OCI-LY3 (cell line): ENCODE measurements at regions not wholly inside any gene's neighbourhood (a gene's known extent, or its start where the extent isn't known, plus 50 kb on each side); places are given as distances from the start of the nearest gene placed in this dataset.

ENCODE experiments used
- H2AFZ ChIP-seq: fragments of 200-600, 300-600 bp; shearing (Covaris generic); 2 replicates; pipeline ENCODE4 v1.6.0; 2014; ENCODE audit warnings: antibody characterized with exemption, low read depth, low read length
- H3K27ac ChIP-seq: fragments of 200-600, 300-600 bp; sonication (generic); 2 replicates; pipeline ENCODE4 v1.5.1; 2014; ENCODE audit warnings: mild to moderate bottlenecking, low read length, moderate library complexity, mixed read lengths
- H3K27me3 ChIP-seq: fragments of 200-600, 300-600 bp; sonication (generic); 2 replicates; pipeline ENCODE4 v1.6.1; 2014; ENCODE audit warnings: low read depth, low read length, mixed read lengths
- H3K36me3 ChIP-seq: fragments of 200-600, 300-600 bp; sonication (generic); replicated peaks from 2 replicates; pipeline ENCODE3; 2014; ENCODE audit warnings: low read depth, low read length, mixed read lengths
- H3K4me1 ChIP-seq: fragments of 300-600, 200-600 bp; sonication (generic); 2 replicates; pipeline ENCODE4 v1.6.1; 2014; ENCODE audit warnings: low read length, mixed read lengths
- H3K4me2 ChIP-seq: fragments of 200-600, 300-600 bp; sonication (generic); 2 replicates; pipeline ENCODE4 v1.6.1; 2014; ENCODE audit warnings: low read length, mixed read lengths
- H3K4me3 ChIP-seq: fragments of 300-600, 200-600 bp; sonication (generic); 2 replicates; pipeline ENCODE4 v1.5.1; 2014; ENCODE audit warnings: antibody characterized with exemption, mild to moderate bottlenecking, low read length, moderate library complexity
- H3K79me2 ChIP-seq: fragments of 300-600, 200-600 bp; shearing (Covaris generic); 2 replicates; pipeline ENCODE4 v1.6.1; 2014; ENCODE audit warnings: mild to moderate bottlenecking, low read length, mixed read lengths
- H3K9ac ChIP-seq: fragments of 300-600, 200-600 bp; shearing (Covaris generic); 2 replicates; pipeline ENCODE4 v1.6.0; 2014; ENCODE audit warnings: mild to moderate bottlenecking, low read length, moderate library complexity
- H3K9me3 ChIP-seq: fragments of 200-600, 300-600 bp; shearing (Covaris generic); 2 replicates; pipeline ENCODE4 v1.6.1; 2014; ENCODE audit warnings: low read length, mixed read lengths; ENCODE audit not compliant: insufficient read depth
- H4K20me1 ChIP-seq: fragments of 200-600, 300-600 bp; sonication (generic); 2 replicates; pipeline ENCODE4 v1.6.1; 2016; ENCODE audit warnings: low read length, mixed read lengths; ENCODE audit not compliant: insufficient read depth
- CTCF ChIP-seq: fragments of 200-600, 300-600 bp; sonication (generic); IDR thresholded peaks from 2 replicates; pipeline ENCODE4 v1.5.1; 2014; ENCODE audit warnings: antibody characterized with exemption, low read length, low read depth
- EZH2phosphoT487 ChIP-seq: fragments of 200-600 bp; shearing (Covaris generic); IDR thresholded peaks from 2 replicates; pipeline ENCODE4 v1.6.1; 2018; ENCODE audit warnings: antibody characterized with exemption, mixed run types, low read depth

GRCh38 chr9:73596321-73596720 lies 444.7 kb downstream of the ANXA1 start:
- Histone ChIP-seq H3K9ac (no peak overlapping the region), H3K4me3 (no peak overlapping the region), H4K20me1 (no peaks in the 10 kb centered on the region), H3K79me2 (no peaks in the 10 kb centered on the region), H2AFZ (no peak overlapping the region), H3K9me3 (no peaks in the 10 kb centered on the region), H3K36me3 (no peaks in the 10 kb centered on the region), H3K4me2 (no peak overlapping the region), H3K27me3 (no peaks in the 10 kb centered on the region), H3K4me1 (peaks cover 8% of the 10 kb centered on the region), H3K27ac (no peak overlapping the region)
- TF ChIP-seq CTCF (no peak), EZH2phosphoT487 (no peak)

GRCh38 chr9:73597039-73597438 lies 445.4 kb downstream of the ANXA1 start:
- Histone ChIP-seq H3K4me1 (peaks cover 8% of the 10 kb centered on the region), H3K9ac (no peak overlapping the region), H4K20me1 (no peaks in the 10 kb centered on the region), H3K9me3 (no peaks in the 10 kb centered on the region), H3K79me2 (no peaks in the 10 kb centered on the region), H3K4me2 (peak overlapping the region; percentile 22; the same call in 1 of the 2 replicates), H3K4me3 (no peak overlapping the region), H2AFZ (no peak overlapping the region), H3K27ac (no peak overlapping the region), H3K36me3 (no peaks in the 10 kb centered on the region), H3K27me3 (no peaks in the 10 kb centered on the region)
- no peak for TF ChIP-seq CTCF
- TF ChIP-seq EZH2phosphoT487, result no peak

- H3K4me2 ChIP-seq, result no peak overlapping the region
- no peak overlapping the region for H3K9ac ChIP-seq
- no peaks in the 10 kb centered on the region for H4K20me1 ChIP-seq
- no peaks in the 10 kb centered on the region for H3K27me3 ChIP-seq
- H3K4me1 ChIP-seq, result peaks cover 8% of the 10 kb centered on the region
- H3K4me3 ChIP-seq, result no peak overlapping the region
- no peaks in the 10 kb centered on the region for H3K79me2 ChIP-seq
- TF ChIP-seq EZH2phosphoT487, result no peak
- no peak for TF ChIP-seq CTCF
- H3K9me3 ChIP-seq, result no peaks in the 10 kb centered on the region
- no peak overlapping the region for H2AFZ ChIP-seq
- H3K36me3 ChIP-seq, result no peaks in the 10 kb centered on the region
- no peak overlapping the region for H3K27ac ChIP-seq
Measured at GRCh38 chr9:73597771-73598170, 446.1 kb downstream of the ANXA1 start.

GRCh38 chr9:73609381-73609780 lies 457.7 kb downstream of the ANXA1 start:
- Histone ChIP-seq H3K9ac (no peak overlapping the region), H3K36me3 (no peaks in the 10 kb centered on the region), H4K20me1 (no peaks in the 10 kb centered on the region), H3K9me3 (no peaks in the 10 kb centered on the region), H3K79me2 (no peaks in the 10 kb centered on the region), H3K4me2 (no peak overlapping the region), H2AFZ (no peak overlapping the region), H3K27me3 (no peaks in the 10 kb centered on the region), H3K4me1 (peaks cover 15% of the 10 kb centered on the region), H3K4me3 (no peak overlapping the region), H3K27ac (no peak overlapping the region)
- no peak for TF ChIP-seq CTCF
- no peak for TF ChIP-seq EZH2phosphoT487
